Keratinocyte (primary cell): ENCODE measurements at regions not wholly inside any gene's neighbourhood (a gene's known extent, or its start where the extent isn't known, plus 50 kb on each side); places are given as distances from the start of the nearest gene placed in this dataset.

Experiments used
- CTCF ChIP-seq, 3 experiments: IDR thresholded peaks in 1 of 3; conservative IDR thresholded peaks in 1 of 3; optimal IDR thresholded peaks in 1 of 3; 2 replicates in 2 of 3; 3 replicates in 1 of 3; pipeline versions ENCODE3 to v1.5.1; 2011; ENCODE audit warnings: low read length in 3 of 3, mild to moderate bottlenecking in 3 of 3, moderate library complexity in 2 of 3, control low read depth in 1 of 3, inconsistent platforms in 1 of 3; ENCODE audit not compliant: insufficient read depth in 2 of 3; ENCODE audit errors: extremely low read depth in 1 of 3
- EZH2 ChIP-seq: IDR thresholded peaks from one replicate; pipeline ENCODE4 v1.6.1; 2012; ENCODE audit warnings: inconsistent platforms, mild to moderate bottlenecking, low read length, moderate library complexity

- TF ChIP-seq CTCF (optimal IDR thresholded peaks at IDR 0.05 in 1 of 3, IDR thresholded peaks at IDR 0.05 in 1 of 3, conservative IDR thresholded peaks at IDR 0.05 in 1 of 3; ENCODE audit: extremely low read depth in 1 of 3, insufficient read depth in 2 of 3, low read length in 3 of 3) = no peak
- no peak for TF ChIP-seq EZH2
These were observed 101.8 kb upstream of the NHSL1 start for GRCh38 chr6:138601128-138601527.
